GM18498 (cell line): ENCODE measurements at regions not wholly inside any gene's neighbourhood (a gene's known extent, or its start where the extent isn't known, plus 50 kb on each side); places are given as distances from the start of the nearest gene placed in this dataset.
"Not testable (repeated sequence)": the region's sequence is repeated elsewhere in the genome, so short reads cannot be mapped to it uniquely, and the experiment has no call there.

Experiments used
- ATAC-seq: cut with Tn5 transposase; IDR thresholded peaks from one replicate; pipeline ENCODE4 v1.9.1; 2021; ENCODE audit warnings: mild to moderate bottlenecking, moderate library complexity; ENCODE audit not compliant: unreplicated experiment

- ATAC-seq, result no peak
Measured at GRCh38 chr2:66185497-66186054, 249.3 kb upstream of the MEIS1 start.

- ATAC-seq, result not testable (repeated sequence)
Measured at GRCh38 chr2:66177128-66177796, 257.7 kb upstream of the MEIS1 start.

GRCh38 chr2:66174491-66174890 is 260.4 kb upstream of the MEIS1 start:
- no peak for ATAC-seq

- no peak for ATAC-seq
Measured at GRCh38 chr2:66173645-66174044, 261.3 kb upstream of the MEIS1 start.

GRCh38 chr2:66171530-66171929 is 263.4 kb upstream of the MEIS1 start:
- ATAC-seq, result no peak

GRCh38 chr2:66170744-66171330 is 264.1 kb upstream of the MEIS1 start:
- no peak for ATAC-seq

GRCh38 chr2:66169076-66169475 is 265.8 kb upstream of the MEIS1 start:
- no peak for ATAC-seq

GRCh38 chr2:66164470-66164869 is 270.5 kb upstream of the MEIS1 start:
- ATAC-seq, result no peak

- ATAC-seq, result no peak
Measured at GRCh38 chr2:66156171-66156570, 278.8 kb upstream of the MEIS1 start.

GRCh38 chr2:66153941-66154340 is 281.0 kb upstream of the MEIS1 start:
- ATAC-seq, result no peak

- no peak for ATAC-seq
Measured at GRCh38 chr2:66145490-66145889, 289.4 kb upstream of the MEIS1 start.

GRCh38 chr2:66144324-66144723 is 290.6 kb upstream of the MEIS1 start:
- not testable (repeated sequence) for ATAC-seq

GRCh38 chr2:66137606-66138130 is 297.3 kb upstream of the MEIS1 start:
- no peak for ATAC-seq

- ATAC-seq, result no peak
Measured at GRCh38 chr2:66134138-66134701, 300.7 kb upstream of the MEIS1 start.

GRCh38 chr2:66127656-66128055 is 307.3 kb upstream of the MEIS1 start:
- ATAC-seq, result no peak

GRCh38 chr2:66127061-66127460 is 307.9 kb upstream of the MEIS1 start:
- ATAC-seq, result no peak

GRCh38 chr2:66125951-66126350 is 309.0 kb upstream of the MEIS1 start:
- no peak for ATAC-seq

GRCh38 chr2:66122516-66122915 is 312.4 kb upstream of the MEIS1 start:
- ATAC-seq, result no peak

GRCh38 chr2:66121946-66122345 is 313.0 kb upstream of the MEIS1 start:
- ATAC-seq, result no peak

- no peak for ATAC-seq
Measured at GRCh38 chr2:66113988-66114625, 320.8 kb upstream of the MEIS1 start.

GRCh38 chr2:66111706-66112105 is 323.2 kb upstream of the MEIS1 start:
- ATAC-seq, result no peak
